GM18508 (cell line): ENCODE measurements at regions not wholly inside any gene's neighbourhood (a gene's known extent, or its start where the extent isn't known, plus 50 kb on each side); places are given as distances from the start of the nearest gene placed in this dataset.
A peak's percentile ranks its signal among the peaks of the same experiment; 100 is the strongest.

Experiments used
- ATAC-seq: cut with Tn5 transposase; IDR thresholded peaks from one replicate; pipeline ENCODE4 v1.9.1; 2021; ENCODE audit warnings: moderate number of reproducible peaks; ENCODE audit not compliant: insufficient read depth, unreplicated experiment

DNA sequence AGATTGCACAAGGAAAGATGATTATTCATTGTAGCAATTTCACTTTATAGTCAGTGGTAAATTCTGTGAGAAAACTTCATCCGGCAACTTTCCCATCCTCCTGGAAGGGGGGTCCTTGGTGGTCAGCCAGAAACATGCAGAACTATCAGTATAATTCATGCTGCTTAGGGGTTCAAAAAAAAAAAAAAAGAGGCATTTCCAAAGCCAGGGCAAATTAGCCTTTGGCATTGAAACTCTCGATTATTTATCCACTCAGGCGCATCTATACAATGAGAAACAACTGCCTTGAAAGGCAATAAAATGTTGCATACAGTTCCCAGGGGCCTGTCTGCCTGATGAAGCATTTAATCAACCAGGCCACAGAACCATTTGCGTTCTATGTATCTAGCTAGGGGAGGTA, 263.3 kb downstream of the TMEM167A start:
- ATAC-seq: no peak

GRCh38 chr5:82812575-82812974, 264.6 kb downstream of the TMEM167A start:
- ATAC-seq: no peak

DNA sequence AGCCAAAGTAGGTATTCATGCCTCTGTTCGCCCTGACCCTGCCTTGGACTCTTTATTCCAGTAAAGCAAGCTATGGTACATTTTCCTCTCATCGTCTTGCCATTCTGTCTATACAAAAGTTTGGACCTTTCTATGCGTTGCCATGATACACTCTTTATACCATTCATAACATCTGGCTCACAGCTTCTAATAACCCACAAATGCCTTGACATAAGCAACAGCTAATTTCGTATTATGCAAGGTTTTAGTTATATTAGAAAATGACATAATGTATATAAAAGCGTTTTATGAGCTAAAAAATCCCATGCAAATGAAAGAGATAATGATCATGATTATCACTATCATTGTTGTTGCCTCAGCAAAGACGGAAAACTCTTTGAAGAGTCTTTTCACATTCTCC, 265.7 kb downstream of the TMEM167A start:
- ATAC-seq: no peak

DNA sequence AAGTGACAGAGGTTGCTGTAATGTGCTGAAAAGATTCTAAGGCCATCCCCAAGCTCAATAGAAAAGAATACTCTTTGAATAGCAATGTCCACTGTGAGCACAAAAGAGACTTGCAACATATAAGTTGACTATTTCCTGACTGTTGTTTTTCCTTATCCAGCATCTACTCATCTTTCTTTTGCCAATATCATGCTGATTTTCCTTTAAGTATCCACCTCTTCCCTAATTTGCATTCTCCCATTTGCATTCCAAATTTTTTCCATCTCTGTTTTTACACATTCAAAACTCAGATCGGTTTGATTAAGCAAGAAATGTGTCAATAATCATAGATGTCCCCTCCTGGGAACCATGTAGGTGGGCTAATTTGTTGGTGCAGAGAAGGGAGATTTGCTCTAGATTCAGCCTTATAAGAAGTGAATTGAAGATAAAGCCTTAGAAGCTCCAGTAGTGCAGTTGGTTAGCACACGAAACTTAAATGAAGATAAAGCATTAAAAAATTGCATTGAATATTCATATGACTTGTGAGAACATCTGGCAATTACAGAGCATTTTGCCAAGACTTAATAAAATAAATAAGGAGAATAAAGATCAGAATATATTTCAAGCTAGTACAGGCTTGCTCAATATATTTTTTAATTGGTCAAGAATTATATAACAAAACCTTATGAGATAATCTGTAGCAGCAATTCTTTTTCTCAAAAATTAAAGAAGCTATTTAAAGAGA, 267.6 kb downstream of the TMEM167A start:
- no peak for ATAC-seq

GRCh38 chr5:82808960-82809359, 268.2 kb downstream of the TMEM167A start:
- no peak for ATAC-seq

DNA sequence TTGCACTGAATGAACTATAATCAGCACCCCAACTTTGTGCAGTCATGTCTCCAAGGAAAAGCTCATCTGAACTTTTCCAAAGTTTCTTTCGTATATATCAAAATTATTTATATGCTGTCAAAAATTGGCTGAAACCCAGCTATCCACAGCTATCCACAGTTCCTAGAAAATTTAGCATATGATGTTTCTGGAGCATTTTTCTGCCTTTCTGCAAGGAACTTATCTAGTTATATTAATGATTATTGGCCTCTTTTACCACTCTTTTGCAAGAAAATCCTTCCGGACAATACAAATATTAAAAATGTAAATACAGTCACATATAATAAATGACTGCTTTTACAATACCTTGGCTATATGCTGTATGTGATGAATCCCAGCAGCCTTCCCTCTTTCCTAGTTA, 270.2 kb downstream of the TMEM167A start:
- no peak for ATAC-seq

DNA sequence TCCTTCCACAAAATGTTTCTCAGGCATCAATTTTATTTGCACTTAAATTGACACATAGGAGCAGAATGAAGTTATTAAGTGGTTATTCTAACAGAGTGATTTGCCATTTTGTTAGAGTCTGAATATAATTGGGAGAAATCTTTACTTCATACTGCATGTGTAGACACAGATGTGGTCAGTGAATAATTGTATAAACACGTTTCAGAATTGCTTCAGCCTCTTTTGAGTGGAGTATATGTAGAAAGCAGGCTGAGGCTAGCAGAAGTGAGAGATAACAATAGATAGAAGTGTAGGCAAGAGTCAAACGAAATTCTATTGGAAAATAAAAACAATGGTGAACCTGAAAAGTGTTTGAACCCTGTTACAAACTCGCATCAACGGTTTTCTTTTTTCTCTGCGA, 270.7 kb downstream of the TMEM167A start:
- ATAC-seq: no peak

GRCh38 chr5:82804155-82804690, 273.0 kb downstream of the TMEM167A start:
- no peak for ATAC-seq

GRCh38 chr5:82802954-82803353, 274.2 kb downstream of the TMEM167A start:
- ATAC-seq: peak; percentile 59

- no peak for ATAC-seq
Measured at GRCh38 chr5:82800826-82801225, 276.4 kb downstream of the TMEM167A start.

GRCh38 chr5:82799361-82800077, 277.7 kb downstream of the TMEM167A start:
- no peak for ATAC-seq

- no peak for ATAC-seq
Measured at GRCh38 chr5:82798676-82799075, 278.5 kb downstream of the TMEM167A start.

DNA sequence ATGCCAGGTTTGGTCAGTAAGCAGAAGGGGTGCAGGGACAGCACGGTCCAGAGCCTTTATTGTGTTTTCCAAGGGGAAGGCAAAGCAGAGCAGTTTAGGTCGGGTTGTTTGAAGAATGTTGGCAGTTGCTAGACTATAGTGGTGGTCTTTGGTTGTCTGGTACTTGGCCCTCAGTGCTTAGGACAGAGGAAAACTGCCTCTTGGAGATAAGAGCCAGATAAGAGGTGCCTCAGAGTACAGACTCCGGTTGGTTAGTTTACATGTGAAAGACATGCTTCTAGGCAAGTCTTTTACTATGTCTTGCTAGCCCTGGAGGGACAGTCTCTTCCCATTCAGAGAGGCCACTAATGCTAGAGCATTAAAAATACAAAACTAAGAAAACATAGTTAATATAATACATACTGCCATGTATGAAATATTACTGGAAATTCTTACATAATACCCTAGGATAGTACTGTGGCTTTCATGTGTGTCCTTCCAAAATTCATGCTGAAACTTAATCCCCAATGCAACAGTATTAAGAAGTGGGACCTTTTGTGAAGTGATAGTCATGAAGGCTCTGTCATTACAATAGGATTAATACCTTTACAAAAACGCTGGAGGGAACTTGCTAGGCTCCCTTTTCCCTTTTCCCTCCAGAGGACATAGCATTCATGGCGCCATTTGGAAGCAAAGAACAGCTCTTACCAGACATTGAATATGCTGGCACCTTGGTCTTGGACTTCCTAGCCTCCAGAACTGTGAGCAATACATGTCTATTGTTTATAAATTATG, 280.4 kb downstream of the TMEM167A start:
- ATAC-seq: no peak

DNA sequence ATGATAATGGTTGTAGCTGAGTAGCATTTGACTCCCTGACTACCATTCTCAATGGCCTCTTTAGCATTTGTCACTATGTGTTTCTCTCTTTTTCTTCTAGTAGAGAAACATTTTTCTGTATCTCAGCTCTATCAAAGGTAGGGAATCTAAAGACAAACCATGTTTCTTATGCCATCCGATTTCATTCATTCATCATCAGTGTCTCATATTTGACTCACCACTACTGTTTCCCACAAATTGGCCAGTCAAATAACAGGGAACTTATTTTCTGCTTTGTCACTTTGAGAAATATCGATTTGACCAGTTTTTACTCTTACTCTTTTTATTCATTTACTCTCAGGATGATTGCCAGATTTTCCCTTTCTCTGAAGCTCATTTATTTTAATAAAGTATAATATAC, 282.3 kb downstream of the TMEM167A start:
- ATAC-seq: no peak

GRCh38 chr5:82793808-82794419, 283.3 kb downstream of the TMEM167A start:
- ATAC-seq: no peak

DNA sequence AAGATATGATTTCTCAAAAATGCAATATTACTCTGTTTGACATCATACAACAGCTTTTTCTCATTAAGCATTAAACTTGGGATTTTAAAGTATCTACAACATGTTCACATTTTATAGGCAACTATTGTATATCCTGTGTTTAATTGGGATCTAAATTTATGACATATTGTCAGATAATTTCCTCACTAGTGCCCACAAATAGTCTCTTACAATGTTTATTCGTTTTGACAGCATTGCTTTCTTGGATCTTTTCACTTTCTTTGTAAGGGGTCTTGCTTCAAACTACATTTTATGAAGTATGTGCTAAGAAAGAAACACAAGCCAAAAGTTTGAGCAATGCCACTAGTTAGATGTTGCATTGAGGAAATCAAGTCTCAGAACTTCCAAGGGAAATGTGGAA, 285.1 kb downstream of the TMEM167A start:
- no peak for ATAC-seq

DNA sequence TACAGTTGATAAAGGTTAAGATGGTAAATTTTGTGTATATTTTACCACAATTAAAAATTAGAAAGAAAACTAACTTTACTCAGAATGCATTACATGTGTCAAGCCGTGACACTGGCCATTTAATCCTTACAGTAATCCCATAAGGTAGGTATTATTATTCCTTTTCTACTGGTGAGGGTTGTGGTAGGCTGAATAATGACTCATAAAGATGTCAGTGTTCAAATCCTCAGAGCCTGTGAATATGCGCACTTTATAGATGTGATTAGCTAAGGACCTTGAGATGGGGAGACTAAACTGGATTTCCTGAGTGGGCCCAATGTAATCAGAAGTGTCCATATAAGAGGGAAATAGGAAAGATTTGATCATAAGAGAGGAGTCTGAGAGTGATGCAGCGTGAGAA, 288.1 kb downstream of the TMEM167A start:
- no peak for ATAC-seq

DNA sequence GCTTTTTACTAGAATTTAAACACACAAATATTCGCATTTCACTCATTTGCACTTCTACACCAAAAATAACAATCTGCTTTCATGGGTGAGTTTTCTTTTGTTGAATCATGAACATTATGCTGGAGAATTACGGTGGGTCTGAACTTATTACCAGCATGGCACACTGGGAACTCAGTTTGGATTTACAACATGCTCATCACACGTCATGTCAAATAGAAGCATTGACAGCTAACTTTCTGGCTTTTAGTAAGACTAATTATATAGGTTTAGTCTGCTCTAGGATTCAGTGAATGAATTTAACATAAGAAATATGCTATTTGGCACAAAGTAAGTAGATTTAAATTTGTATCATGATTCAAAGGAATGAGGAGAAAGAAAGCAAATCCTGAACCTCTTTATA, 290.4 kb downstream of the TMEM167A start:
- no peak for ATAC-seq

DNA sequence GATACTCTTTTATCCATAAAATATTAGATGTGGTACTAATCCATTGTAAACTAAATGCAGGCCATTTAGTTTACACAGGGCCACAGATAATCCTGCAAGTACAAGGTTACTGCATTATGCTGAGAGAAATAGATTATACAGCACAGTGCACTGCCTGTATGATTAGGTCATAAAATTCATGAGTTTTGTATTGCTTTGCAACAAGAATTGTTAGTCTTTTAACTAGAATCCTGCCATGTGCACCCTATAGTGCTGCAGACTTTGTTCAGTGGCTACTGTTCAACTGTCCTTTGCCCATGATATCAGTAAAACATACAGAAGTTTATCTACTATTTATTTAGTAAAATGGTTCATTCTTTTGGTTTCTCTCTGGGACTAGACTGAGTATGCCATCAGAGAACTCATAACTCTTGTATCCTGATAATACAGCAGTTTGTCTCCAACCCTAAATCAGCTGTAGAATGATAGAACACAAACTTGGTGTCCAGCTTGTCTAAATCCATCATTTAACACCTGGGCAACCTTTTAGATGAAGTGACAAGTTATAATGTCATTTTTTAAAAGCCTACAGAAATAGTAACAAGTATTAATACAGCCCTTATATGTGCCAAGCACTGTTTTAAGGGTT, 291.2 kb downstream of the TMEM167A start:
- no peak for ATAC-seq

GRCh38 chr5:82785456-82785855, 291.7 kb downstream of the TMEM167A start:
- ATAC-seq: no peak
